Heart left ventricle (tissue), 13 donors: ENCODE measurements at regions not wholly inside any gene's neighbourhood (a gene's known extent, or its start where the extent isn't known, plus 50 kb on each side); places are given as distances from the start of the nearest gene placed in this dataset.

ENCODE experiments used
- POLR2A ChIP-seq, 2 donors: fragments of 450-650 bp; IDR thresholded peaks; one replicate each; pipeline ENCODE4 v1.6.1; 2017; ENCODE audit warnings: antibody characterized with exemption in 2 of 2, mild to moderate bottlenecking in 2 of 2, moderate library complexity in 2 of 2
- TF ChIP-seq, protein P1 (sequence below), 12 donors: fragments of 200-600 bp; sonication (generic) in 4 of 12; IDR thresholded peaks; one replicate each; pipeline versions ENCODE4 v1.5.0 to v1.8.0; 2018 to 2022; ENCODE audit warnings: antibody characterized with exemption in 12 of 12, mild to moderate bottlenecking in 5 of 12
- donor health status: ischemic (EF 13 %, LVEDD 7.1; RV severe dilation, severe dysfunction).
- donor health status: DM: no; HTN: yes; CAD: no.
- donor health status: DM: no; HTN: no; CAD: no.
- donor health status: ischemic (EF 25% LVEDD 6.9; RV normal size, moderate dysfunction).
- donor health status: ischemic (EF 25% LVEDD 5.7; RV mildly dilated, moderate dysfunction).
- donor health status: ischemic (EF 35%, LVEDD 5.7; RV mildly dilated, moderate dysfunction).
- donor health status: nonischemic (EF 11% LVEDD 7.7; RV severe dilation, severe dysfunction).
- donor health status: DM: yes; HTN: yes; CAD: no.
- donor health status: PGD.
- donor health status: ischemic (EF 29% LVEDD 5.4; RV normal size, mild dysfunction).
- donor health status: nonischemic (EF 23%, LVEDD 6.1; RV moderate dilation, normal function).

DNA sequence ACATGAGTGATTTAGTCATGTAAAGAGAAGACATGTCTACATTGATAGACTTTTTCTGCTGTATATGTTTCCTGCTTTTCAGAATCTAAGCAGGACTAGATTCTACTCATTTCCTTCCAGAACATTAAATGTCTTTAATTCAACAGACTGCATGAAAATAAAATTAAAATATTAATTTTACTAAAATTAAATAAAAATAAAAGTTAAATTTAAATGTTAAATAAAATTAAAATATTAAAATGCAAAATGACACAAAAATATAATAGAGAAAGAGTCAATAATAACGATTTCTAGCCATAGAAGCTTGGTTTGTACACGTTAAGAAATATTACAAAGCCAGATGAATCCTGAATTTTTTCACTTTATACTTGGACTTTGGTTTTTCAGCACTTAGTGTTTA, 552.8 kb upstream of the NR5A2 start:
- TF ChIP-seq, protein P1, sequence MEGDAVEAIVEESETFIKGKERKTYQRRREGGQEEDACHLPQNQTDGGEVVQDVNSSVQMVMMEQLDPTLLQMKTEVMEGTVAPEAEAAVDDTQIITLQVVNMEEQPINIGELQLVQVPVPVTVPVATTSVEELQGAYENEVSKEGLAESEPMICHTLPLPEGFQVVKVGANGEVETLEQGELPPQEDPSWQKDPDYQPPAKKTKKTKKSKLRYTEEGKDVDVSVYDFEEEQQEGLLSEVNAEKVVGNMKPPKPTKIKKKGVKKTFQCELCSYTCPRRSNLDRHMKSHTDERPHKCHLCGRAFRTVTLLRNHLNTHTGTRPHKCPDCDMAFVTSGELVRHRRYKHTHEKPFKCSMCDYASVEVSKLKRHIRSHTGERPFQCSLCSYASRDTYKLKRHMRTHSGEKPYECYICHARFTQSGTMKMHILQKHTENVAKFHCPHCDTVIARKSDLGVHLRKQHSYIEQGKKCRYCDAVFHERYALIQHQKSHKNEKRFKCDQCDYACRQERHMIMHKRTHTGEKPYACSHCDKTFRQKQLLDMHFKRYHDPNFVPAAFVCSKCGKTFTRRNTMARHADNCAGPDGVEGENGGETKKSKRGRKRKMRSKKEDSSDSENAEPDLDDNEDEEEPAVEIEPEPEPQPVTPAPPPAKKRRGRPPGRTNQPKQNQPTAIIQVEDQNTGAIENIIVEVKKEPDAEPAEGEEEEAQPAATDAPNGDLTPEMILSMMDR (IDR thresholded peaks at IDR 0.05), result no peak
- no peak for TF ChIP-seq POLR2A (IDR thresholded peaks at IDR 0.05)
